GM12892 (cell line): ENCODE measurements at regions not wholly inside any gene's neighbourhood (a gene's known extent, or its start where the extent isn't known, plus 50 kb on each side); places are given as distances from the start of the nearest gene placed in this dataset.

Experiments
- POLR2A ChIP-seq: IDR thresholded peaks from 2 replicates; pipeline ENCODE4 v1.6.1; 2011; ENCODE audit warnings: low read depth, low read length, control low read depth
- POLR2AphosphoS5 ChIP-seq: IDR thresholded peaks from 2 replicates; pipeline ENCODE4 v1.6.1; 2011; ENCODE audit warnings: low read depth, low read length, control low read depth
- TAF1 ChIP-seq: IDR thresholded peaks from 2 replicates; pipeline ENCODE4 v1.6.1; 2011; ENCODE audit warnings: low read depth, mild to moderate bottlenecking, control low read depth, low read length, borderline replicate concordance

DNA sequence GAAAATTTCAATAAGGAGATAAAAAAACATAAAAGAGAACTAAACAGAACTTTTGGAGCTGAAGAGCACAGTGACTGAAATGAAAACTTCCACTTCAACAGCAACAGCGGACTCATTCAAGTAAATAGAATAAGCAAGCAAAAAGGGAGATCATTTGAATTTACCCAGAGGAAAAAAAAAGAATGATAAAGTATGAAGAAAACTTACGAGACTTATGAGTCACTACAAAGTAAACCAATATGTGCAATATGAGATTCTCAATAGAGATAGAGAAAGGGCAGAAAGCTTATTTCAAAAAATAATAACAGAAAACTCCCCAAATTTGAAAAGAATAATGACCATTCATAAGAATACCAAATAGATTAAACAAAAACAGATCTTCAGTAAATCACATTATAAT lies 1605.7 kb upstream of the CDH6 start:
- no peak for TF ChIP-seq POLR2A
- TF ChIP-seq TAF1, result no peak
- no peak for TF ChIP-seq POLR2AphosphoS5
